Loucy (cell line): ENCODE measurements at regions not wholly inside any gene's neighbourhood (a gene's known extent, or its start where the extent isn't known, plus 50 kb on each side); places are given as distances from the start of the nearest gene placed in this dataset.

Experiments
- H2AFZ ChIP-seq: fragments of 200-600 bp; sonication (generic); 2 replicates; pipeline ENCODE4 v1.6.0; 2016; ENCODE audit warnings: antibody characterized with exemption, mild to moderate bottlenecking, low read length, moderate library complexity
- H3F3A ChIP-seq: fragments of 200-600 bp; 2 replicates; pipeline ENCODE4 v1.6.0; 2016; ENCODE audit warnings: antibody characterized with exemption, low read depth, mild to moderate bottlenecking
- H3K27me3 ChIP-seq: fragments of 200-600 bp; sonication (generic); 2 replicates; pipeline ENCODE4 v1.6.1; 2014; ENCODE audit warnings: low read length, mild to moderate bottlenecking; ENCODE audit not compliant: insufficient read depth, poor library complexity, severe bottlenecking
- H3K36me3 ChIP-seq: fragments of 200-600 bp; sonication (generic); 2 replicates; pipeline ENCODE4 v1.6.1; 2016; ENCODE audit warnings: low read length; ENCODE audit not compliant: insufficient read depth
- H3K4me1 ChIP-seq: fragments of 200-600 bp; sonication (generic); 2 replicates; pipeline ENCODE4 v1.5.1; 2014; ENCODE audit warnings: low read length, mild to moderate bottlenecking; ENCODE audit not compliant: insufficient read depth, poor library complexity, severe bottlenecking
- H3K4me2 ChIP-seq: fragments of 200-600 bp; sonication (generic); 2 replicates; pipeline ENCODE4 v1.6.0; 2014; ENCODE audit warnings: antibody characterized with exemption, low read length, low read depth, mild to moderate bottlenecking; ENCODE audit not compliant: poor library complexity, severe bottlenecking
- H3K4me3 ChIP-seq: fragments of 200-600 bp; sonication (generic); 2 replicates; pipeline ENCODE4 v1.5.1; 2014; ENCODE audit warnings: low read length, mild to moderate bottlenecking, mixed read lengths; ENCODE audit not compliant: poor library complexity, severe bottlenecking
- H3K79me2 ChIP-seq: fragments of 200-600 bp; sonication (generic); 2 replicates; pipeline ENCODE4 v1.6.1; 2014; ENCODE audit warnings: low read length; ENCODE audit not compliant: insufficient read depth
- H3K9ac ChIP-seq: fragments of 200-600 bp; sonication (generic); 2 replicates; pipeline ENCODE4 v1.6.0; 2014; ENCODE audit warnings: mild to moderate bottlenecking, low read depth, low read length, moderate library complexity; ENCODE audit not compliant: poor library complexity, severe bottlenecking
- H3K9me2 ChIP-seq: fragments of 200-600 bp; sonication (generic); replicated peaks from 2 replicates; pipeline ENCODE4 v1.6.1; 2016; ENCODE audit warnings: low read depth, low read length, mixed read lengths
- H3K9me3 ChIP-seq: fragments of 200-600 bp; sonication (generic); 2 replicates; pipeline ENCODE4 v1.6.1; 2014; ENCODE audit warnings: mild to moderate bottlenecking, antibody characterized with exemption, low read length, low read depth; ENCODE audit not compliant: insufficient read depth
- H4K20me1 ChIP-seq: fragments of 200-600 bp; sonication (generic); 2 replicates; pipeline ENCODE4 v1.6.0; 2014; ENCODE audit warnings: antibody characterized with exemption, low read length, mild to moderate bottlenecking; ENCODE audit not compliant: insufficient read depth, poor library complexity, severe bottlenecking
- CTCF ChIP-seq: fragments of 200-600 bp; sonication (generic); conservative IDR thresholded peaks from 2 replicates; pipeline ENCODE4 v1.5.1; 2014; ENCODE audit warnings: mild to moderate bottlenecking, antibody characterized with exemption, low read length
- EZH2phosphoT487 ChIP-seq: fragments of 200-600 bp; IDR thresholded peaks from 2 replicates; pipeline ENCODE4 v1.6.1; 2018; ENCODE audit warnings: antibody characterized with exemption, mild to moderate bottlenecking, moderate library complexity, borderline replicate concordance

DNA sequence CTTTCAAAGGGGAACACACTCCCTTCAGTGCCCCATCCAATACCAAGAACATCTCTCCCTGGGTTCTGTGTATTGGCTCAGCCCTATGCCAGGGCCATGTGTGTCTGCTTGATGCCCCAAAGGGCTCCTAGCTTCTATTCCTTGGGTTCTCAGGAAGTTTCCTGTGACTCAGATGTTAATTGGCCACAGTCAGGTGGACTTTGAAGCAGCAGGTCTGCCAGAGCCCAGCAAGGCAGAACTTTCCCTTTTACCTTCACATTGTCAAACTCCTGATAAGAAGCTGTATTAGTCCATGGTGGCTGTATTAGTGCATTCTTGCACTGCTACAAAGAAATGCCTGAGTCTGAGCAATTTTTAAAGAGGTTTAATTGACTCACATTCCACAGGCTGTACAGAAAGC lies 116.0 kb upstream of the PTPRT start:
- Histone ChIP-seq H3K27me3 (no peaks in the 10 kb centered on the region), H3K36me3 (no peaks in the 10 kb centered on the region), H2AFZ (no peak overlapping the region), H3K4me2 (no peak overlapping the region), H4K20me1 (no peaks in the 10 kb centered on the region), H3K4me1 (no peaks in the 10 kb centered on the region), H3K4me3 (no peak overlapping the region), H3K9me3 (no peaks in the 10 kb centered on the region; the same call in 1 of the 2 replicates), H3K79me2 (no peaks in the 10 kb centered on the region), H3K9ac (no peak overlapping the region), H3K9me2 (no peaks in the 10 kb centered on the region), H3F3A (no peaks in the 10 kb centered on the region)
- TF ChIP-seq EZH2phosphoT487 = no peak
- no peak for TF ChIP-seq CTCF

DNA sequence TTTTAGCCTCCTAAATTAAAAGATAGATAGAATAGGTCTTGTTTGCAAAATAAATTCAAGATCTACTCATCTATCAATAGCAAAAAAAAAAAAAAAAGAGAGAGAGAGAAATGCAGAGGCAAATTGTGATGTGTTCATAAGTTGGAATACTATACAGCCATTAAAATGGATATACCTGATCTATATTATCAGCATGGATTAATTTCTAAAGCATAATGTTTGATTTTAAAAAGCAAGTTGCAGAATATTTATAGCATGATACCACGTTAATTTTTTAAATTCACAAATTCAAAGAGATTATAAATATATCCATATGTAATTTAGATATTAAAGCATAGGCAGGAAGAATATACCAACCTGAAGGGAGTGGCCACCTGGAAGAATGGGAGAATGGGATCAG lies 114.9 kb upstream of the PTPRT start:
- Histone ChIP-seq H3K9ac (no peak overlapping the region), H2AFZ (no peak overlapping the region), H4K20me1 (no peaks in the 10 kb centered on the region), H3K4me1 (no peaks in the 10 kb centered on the region), H3K27me3 (no peaks in the 10 kb centered on the region), H3K79me2 (no peaks in the 10 kb centered on the region), H3F3A (no peaks in the 10 kb centered on the region), H3K4me2 (no peak overlapping the region), H3K9me3 (no peaks in the 10 kb centered on the region; the same call in 1 of the 2 replicates), H3K36me3 (no peaks in the 10 kb centered on the region), H3K4me3 (no peak overlapping the region), H3K9me2 (no peaks in the 10 kb centered on the region)
- TF ChIP-seq EZH2phosphoT487 = no peak
- no peak for TF ChIP-seq CTCF

DNA sequence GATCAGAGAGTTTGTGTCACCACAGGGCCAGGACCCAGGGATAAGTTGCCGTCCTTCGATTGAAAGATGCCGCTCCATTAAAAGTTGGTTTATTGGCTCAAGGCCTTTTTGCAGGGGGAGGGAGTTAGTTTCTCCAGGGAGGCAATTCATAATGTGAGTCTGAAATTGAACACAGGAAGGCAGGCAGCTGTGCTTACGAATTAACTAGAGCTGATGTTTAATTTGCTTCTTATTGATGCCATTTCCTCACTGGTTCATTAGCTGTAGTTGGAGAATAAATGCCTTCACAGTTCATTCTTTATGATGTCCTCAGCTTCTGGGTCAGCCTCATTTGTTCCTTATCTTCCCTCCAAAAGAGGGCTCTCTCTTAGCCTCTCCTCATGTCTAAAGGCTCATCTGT lies 113.2 kb upstream of the PTPRT start:
- no peaks in the 10 kb centered on the region for H3K9me2 ChIP-seq
- H3K9me3 ChIP-seq = no peaks in the 10 kb centered on the region; the same call in 1 of the 2 replicates
- H3K4me2 ChIP-seq = no peak overlapping the region
- H3K36me3 ChIP-seq = no peaks in the 10 kb centered on the region
- H3K27me3 ChIP-seq = no peaks in the 10 kb centered on the region
- no peak overlapping the region for H3K4me3 ChIP-seq
- H2AFZ ChIP-seq = no peak overlapping the region
- H3F3A ChIP-seq = no peaks in the 10 kb centered on the region
- no peaks in the 10 kb centered on the region for H3K79me2 ChIP-seq
- H4K20me1 ChIP-seq = no peaks in the 10 kb centered on the region
- H3K4me1 ChIP-seq = no peaks in the 10 kb centered on the region
- no peak for TF ChIP-seq EZH2phosphoT487
- no peak for TF ChIP-seq CTCF
- H3K9ac ChIP-seq = no peak overlapping the region
